ENCODE measurements at regions not wholly inside any gene's neighbourhood (a gene's known extent, or its start where the extent isn't known, plus 50 kb on each side); places are given as distances from the start of the nearest gene placed in this dataset.
"Not testable (repeated sequence)": the region's sequence is repeated elsewhere in the genome, so short reads cannot be mapped to it uniquely, and the experiment has no call there.

- TF ChIP-seq CTCF (IDR thresholded peaks at IDR 0.05; ENCODE audit: low read depth, low read length, missing control alignments): no peak
- DNase-seq (ENCODE audit: extremely low read depth, low read depth): no peak
Measured at GRCh38 chr15:70516408-70517193, 246.8 kb downstream of the UACA start.

GRCh38 chr15:70514251-70514650, 249.1 kb downstream of the UACA start:
- DNase-seq (ENCODE audit: extremely low read depth, low read depth): no peak
- no peak for TF ChIP-seq CTCF (IDR thresholded peaks at IDR 0.05; ENCODE audit: low read depth, low read length, missing control alignments)
- no peak overlapping the region for H3K4me3 ChIP-seq (replicated peaks; ENCODE audit: low read depth, low read length)

More at GRCh38 chr15:70516408-70517193, 246.8 kb downstream of the UACA start:
- no peak overlapping the region for H3K4me3 ChIP-seq (replicated peaks; ENCODE audit: low read depth, low read length)

GRCh38 chr15:70513819-70514218, 249.5 kb downstream of the UACA start:
- no peak overlapping the region for H3K4me3 ChIP-seq (replicated peaks; ENCODE audit: low read depth, low read length)
- TF ChIP-seq CTCF (IDR thresholded peaks at IDR 0.05; ENCODE audit: low read depth, low read length, missing control alignments): no peak
- DNase-seq (ENCODE audit: extremely low read depth, low read depth): no peak

GRCh38 chr15:70512772-70513362, 250.5 kb downstream of the UACA start:
- H3K4me3 ChIP-seq (replicated peaks; ENCODE audit: low read depth, low read length): no peak overlapping the region
- TF ChIP-seq CTCF (IDR thresholded peaks at IDR 0.05; ENCODE audit: low read depth, low read length, missing control alignments): peak; percentile 72
- DNase-seq (ENCODE audit: extremely low read depth, low read depth): no peak

- not testable (repeated sequence) for DNase-seq (ENCODE audit: extremely low read depth, low read depth); H3K4me3 ChIP-seq (replicated peaks; ENCODE audit: low read depth, low read length)
Measured at GRCh38 chr15:70511972-70512587, 251.3 kb downstream of the UACA start.

- TF ChIP-seq CTCF (IDR thresholded peaks at IDR 0.05; ENCODE audit: low read depth, low read length, missing control alignments): no peak
- no peak overlapping the region for H3K4me3 ChIP-seq (replicated peaks; ENCODE audit: low read depth, low read length)
- no peak for DNase-seq (ENCODE audit: extremely low read depth, low read depth)
Measured at GRCh38 chr15:70510433-70510832, 252.9 kb downstream of the UACA start.

GRCh38 chr15:70509731-70510143, 253.6 kb downstream of the UACA start:
- DNase-seq (ENCODE audit: extremely low read depth, low read depth): no peak
- no peak overlapping the region for H3K4me3 ChIP-seq (replicated peaks; ENCODE audit: low read depth, low read length)
- no peak for TF ChIP-seq CTCF (IDR thresholded peaks at IDR 0.05; ENCODE audit: low read depth, low read length, missing control alignments)
